GM18951 (cell line): ENCODE measurements at regions not wholly inside any gene's neighbourhood (a gene's known extent, or its start where the extent isn't known, plus 50 kb on each side); places are given as distances from the start of the nearest gene placed in this dataset.

Source experiments
- POLR2A ChIP-seq: IDR thresholded peaks from 4 replicates; pipeline ENCODE4 v1.6.1; 2011; ENCODE audit warnings: mild to moderate bottlenecking; ENCODE audit not compliant: insufficient read length, insufficient read depth; ENCODE audit errors: extremely low read depth
- in situ Hi-C: fragments of 300-500 bp; cut with MboI; formaldehyde crosslinking; loops from one replicate; pipeline ENCODE4 v1.12.0; 2022; ENCODE audit warnings: low sequenced_read_pairs, mixed read lengths, inconsistent platforms; ENCODE audit not compliant: unreplicated experiment

DNA sequence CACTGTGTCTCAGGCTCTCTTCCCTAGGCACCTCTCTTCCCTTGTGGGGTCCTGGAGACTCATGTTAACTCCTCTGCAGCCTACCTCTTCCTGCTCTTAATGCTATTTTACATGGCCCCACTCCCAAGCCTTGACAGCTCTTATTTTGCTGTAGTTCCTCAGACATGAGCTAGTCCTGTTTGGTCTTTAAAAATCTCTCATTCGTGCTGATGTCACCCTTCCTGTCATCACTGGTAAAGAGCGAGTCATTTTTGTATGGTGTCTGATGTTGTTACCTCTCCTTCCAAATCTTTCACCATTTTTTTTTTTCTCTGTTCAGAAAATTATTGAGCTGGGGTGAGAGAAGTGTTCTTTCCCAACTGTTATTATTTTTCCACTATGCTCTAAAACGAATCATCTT lies 84.8 kb upstream of the ZBED5 start:
- no peak for TF ChIP-seq POLR2A
- in situ Hi-C loops, result no loop called here

DNA sequence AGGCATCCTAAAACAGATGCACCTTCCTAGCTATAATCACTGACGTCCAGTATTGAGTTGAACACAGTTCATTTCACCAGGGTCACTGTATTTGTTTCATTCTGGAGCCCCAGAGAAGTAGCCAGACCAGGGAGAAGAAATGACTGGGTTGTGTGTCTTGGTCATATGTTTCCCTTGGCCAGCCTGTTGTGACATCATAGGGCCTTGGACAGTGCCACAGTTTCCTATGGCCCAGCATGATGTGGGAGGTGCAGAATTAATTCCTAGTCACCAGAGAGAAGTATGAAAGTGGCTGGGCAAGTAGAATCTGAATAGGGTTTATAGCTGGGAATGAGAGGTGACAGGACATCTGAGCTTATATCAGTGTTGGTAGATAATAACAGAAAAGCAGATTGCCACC lies 84.0 kb upstream of the ZBED5 start:
- TF ChIP-seq POLR2A, result no peak
- in situ Hi-C loops, result no loop called here

DNA sequence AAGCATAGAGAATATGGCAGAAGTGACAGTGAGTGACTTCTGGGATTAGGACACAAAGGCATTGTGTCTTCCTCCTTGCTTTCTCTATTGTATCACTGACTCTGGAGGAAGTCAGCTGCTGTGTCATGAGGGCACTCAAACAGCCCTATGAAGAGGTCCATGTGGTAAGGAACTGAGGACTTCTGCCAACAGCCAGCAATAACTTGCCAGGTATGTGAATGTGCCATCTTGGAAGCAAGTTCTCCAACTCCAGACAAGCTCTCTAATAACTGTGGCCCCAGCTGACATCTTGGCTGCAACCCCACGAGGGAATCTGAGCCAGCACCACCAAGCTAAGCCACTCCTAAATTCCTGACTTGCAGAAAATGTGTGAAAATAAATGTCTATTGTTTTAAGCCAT lies 83.6 kb upstream of the ZBED5 start:
- no peak for TF ChIP-seq POLR2A
- in situ Hi-C loops, result no loop called here

DNA sequence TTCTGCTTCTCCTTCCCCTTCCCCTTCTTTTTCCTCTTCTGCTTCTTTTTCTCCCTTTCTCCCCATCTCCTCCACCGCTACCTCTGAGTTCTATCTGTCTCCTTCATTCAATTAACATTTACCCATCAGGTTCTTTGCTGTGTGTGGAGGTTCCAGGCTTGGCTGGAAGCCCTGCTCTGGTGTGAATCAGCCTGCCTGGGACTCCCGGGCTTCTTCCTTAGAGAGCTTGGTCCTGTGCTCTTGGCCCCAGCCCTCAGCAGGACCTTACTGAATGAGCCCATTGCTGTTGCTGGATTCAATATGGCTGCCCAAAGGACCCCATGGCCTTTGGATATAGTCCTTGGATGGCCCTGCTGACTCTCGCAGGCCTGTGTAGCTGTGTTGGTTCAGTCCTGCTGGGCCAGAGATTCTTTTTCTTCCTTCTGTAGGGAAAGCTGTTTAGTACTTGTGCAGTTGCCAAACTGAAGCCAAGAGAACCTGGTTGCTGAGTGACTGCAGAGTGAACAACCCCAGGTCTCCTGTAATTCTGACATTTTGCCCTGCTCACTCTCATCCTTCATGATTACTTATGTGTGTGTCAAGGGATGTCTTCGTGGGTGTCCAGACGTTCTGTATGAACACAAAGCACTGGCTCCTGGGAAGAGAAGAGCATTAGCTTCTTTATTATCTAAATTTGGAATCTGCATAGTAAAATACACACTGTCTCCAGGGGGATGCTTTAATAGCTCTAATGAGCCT lies 81.0 kb upstream of the ZBED5 start:
- no peak for TF ChIP-seq POLR2A
- in situ Hi-C loops, result loop anchor here (10.0 kb wide), 1 partner anchor 86 kb away; no protein-coding TSS in a partner anchor

DNA sequence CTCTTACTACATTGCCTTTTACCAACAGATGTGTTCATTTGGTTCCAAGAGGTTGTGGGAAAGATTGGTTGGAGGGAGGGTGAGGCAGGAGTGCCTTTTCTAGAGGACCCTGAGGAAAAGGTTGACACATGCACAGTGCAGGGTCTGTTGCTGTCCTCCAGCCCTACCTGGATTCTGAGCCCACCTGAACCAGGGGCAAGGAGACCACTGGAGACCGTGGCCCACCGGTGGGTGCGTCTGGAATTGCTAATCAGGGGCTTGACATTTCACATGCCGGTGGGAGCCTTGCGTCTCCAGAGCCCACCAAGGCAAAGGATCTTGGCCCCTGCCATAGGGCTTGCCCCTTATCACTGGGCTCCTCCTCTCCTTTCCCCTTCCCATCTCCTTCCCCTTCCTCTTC lies 80.4 kb upstream of the ZBED5 start:
- in situ Hi-C loops, result loop anchor here (10.0 kb wide), 1 partner anchor 87 kb away; no protein-coding TSS in a partner anchor
- TF ChIP-seq POLR2A, result no peak

DNA sequence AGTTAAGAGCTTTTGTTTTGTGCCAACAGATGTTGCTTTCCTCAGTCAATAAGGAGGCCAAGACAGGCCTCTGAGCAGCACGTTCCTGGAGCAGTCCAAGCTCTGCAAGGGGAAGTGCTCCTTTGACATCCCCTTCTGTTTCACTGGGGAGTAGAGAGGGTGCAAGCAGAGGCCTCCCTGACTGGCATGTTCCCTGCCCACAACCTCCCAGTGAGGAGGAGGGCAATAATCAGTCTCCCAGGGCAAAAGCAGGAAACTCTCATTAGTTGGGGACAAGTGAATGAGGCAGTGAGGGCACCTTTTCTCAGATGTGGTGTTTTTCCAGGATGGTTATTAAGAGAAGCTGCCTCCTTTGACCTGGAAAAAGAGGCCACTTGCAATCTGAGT lies 79.5 kb upstream of the ZBED5 start:
- no peak for TF ChIP-seq POLR2A
- in situ Hi-C loops, result loop anchor here (10.0 kb wide), 1 partner anchor 87 kb away; no protein-coding TSS in a partner anchor

DNA sequence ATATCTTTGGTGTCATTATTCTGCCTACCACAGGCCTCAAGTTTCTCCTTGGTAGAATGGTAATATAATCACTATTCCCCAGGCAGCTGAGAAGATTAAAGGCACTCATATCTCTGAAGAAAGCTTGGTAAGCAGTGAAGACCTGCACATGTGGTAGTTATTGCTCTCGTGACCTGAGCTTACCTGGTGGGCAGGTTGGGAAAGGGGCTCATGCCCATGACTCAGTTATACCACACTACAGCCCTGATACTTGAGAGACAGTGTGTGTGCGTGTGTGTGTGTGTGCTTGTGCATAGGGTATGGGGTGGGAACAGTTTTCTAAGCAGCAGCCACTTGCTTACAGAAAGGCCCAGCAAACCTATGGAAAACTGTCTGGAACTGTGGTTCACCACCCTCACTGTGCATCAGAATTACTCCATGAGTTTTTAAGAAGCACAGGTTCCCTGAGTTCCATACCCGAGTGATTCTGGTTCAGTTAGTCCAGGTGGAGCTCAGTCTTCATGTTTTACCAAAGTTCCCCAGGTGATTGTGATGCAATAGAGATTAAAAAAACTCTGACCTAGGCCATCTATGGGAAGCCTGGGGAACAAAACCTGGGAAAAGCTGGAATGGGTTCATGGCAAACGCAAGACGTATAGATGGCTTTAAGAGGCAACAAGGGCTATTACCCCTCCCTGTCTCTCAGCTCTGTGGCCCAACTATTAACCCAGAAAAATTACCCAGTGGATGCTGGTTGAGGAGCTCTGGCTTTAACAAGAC lies 79.0 kb upstream of the ZBED5 start:
- in situ Hi-C loops, result loop anchor here (10.0 kb wide), 1 partner anchor 88 kb away; no protein-coding TSS in a partner anchor
- TF ChIP-seq POLR2A, result no peak

DNA sequence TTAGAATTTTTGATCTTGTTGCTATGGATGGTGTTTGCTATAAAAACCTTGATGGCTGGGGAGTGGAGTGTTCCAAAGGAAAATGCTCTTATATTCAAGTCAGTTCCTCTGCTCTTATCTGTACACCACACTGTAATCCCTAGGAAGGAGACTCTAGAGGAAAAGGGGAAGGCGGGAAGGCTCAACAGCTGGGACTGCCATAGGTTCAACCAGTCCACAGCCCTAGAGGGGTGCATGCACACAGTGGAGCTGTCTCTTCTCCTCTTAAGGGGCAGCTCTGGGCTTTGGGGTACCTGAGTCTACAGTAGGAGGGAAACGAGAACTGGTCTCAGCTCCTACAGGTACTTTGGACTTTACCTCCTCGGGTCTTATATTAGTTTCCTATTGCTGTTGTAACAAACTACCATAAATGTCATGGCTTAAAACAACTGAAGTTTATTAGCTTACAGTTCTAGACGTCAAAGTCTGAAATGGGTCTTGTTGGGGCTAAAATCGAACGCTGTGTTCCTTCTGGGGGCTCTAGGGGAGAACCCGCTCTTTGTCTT lies 77.2 kb upstream of the ZBED5 start:
- in situ Hi-C loops, result loop anchor here (10.0 kb wide), 1 partner anchor 90 kb away; no protein-coding TSS in a partner anchor
- TF ChIP-seq POLR2A, result no peak

DNA sequence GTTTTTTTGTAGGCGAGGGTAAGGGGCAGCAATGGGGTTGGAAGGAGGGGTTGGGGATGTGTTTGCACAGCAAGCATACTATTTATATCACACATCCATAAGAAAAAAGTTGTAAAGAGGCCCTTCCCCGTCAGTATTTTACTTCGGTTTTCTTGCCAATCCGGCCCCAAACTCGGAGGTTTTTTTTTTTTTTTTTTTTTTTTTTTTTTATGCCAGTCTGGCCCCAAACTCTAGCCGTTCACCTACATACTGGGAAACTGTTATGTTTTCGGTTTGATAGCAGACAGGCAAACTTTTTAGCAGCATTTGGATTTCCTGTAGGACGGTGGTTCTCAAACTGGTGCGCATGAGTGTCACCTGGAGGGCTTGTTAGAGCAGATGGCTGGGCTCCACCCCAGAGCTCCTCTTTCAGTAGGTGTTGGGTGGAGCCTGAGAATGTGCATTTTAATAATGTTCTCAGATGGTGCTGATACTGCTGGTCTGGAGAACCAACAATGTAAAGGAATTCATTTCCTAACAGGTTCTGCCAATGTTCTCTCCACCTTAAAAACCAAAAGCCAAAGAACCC lies 76.5 kb upstream of the ZBED5 start:
- in situ Hi-C loops, result loop anchor here (10.0 kb wide), 1 partner anchor 90 kb away; no protein-coding TSS in a partner anchor
- TF ChIP-seq POLR2A, result no peak

DNA sequence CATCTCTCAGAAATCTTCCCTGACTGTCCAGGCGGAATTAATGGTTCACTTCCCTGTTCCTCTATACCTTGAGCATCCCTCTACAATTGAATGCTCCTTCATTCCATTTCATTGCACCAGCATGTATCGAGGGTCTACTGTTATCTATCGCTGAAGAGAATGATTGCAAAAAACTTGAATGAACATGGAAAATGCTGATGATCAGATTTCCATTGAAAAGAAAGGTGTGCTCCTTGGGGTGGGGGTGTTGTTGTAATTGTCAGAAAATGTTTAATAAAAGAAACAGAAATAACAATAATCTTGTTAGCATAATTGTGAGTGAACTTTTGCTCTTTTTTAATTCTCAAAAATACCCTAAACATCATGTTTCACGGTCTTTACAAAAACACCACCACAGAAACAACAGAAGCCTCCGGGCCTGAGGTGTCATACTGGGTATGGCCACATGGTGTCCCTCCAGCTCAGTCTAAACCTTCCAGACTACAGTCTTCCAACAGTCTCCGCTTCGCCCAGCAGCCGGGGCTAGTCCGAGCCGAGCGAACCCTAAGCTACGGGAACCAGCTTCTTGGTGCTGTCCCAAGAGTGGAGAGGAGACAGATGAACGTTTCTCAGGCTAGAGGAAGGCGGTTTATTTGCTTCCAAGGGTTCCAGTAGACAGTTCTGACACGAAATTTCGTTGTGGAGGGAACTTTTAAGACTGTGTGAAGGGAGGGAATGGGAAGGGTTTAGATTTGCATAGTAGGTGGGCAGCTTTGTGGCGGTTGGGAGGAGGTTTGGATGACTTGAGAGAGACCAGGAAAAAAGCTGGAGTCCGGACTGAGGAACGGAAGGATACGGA lies 75.8 kb upstream of the ZBED5 start:
- in situ Hi-C loops, result loop anchor here (10.0 kb wide), 1 partner anchor 91 kb away; no protein-coding TSS in a partner anchor
- TF ChIP-seq POLR2A, result no peak

DNA sequence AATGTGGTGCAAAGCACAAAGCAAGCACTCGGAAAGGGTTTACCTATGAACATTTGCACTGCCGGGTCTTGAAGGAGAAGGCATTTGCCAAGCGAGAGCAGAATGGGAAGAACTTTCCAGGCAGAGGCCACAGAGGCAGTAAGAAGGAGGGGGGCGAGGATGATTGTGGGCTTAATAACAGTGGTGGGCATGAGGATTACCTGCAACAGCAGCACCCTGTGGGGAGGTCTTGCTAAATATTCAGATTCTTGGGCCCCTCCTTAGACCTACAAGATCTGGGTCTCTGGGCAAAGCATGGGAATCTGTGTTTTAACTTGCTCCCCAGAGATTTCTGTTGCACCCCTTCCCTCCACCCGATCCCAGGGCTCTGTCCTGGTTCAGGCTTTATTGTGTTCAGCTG lies 75.1 kb upstream of the ZBED5 start:
- in situ Hi-C loops, result loop anchor here (10.0 kb wide), 1 partner anchor 92 kb away; no protein-coding TSS in a partner anchor
- TF ChIP-seq POLR2A, result no peak
